HG02588 (cell line): ENCODE measurements at regions not wholly inside any gene's neighbourhood (a gene's known extent, or its start where the extent isn't known, plus 50 kb on each side); places are given as distances from the start of the nearest gene placed in this dataset.

Experiments
- ATAC-seq: cut with Tn5 transposase; IDR thresholded peaks from one replicate; pipeline ENCODE4 v1.9.1; 2021; ENCODE audit warnings: mild to moderate bottlenecking, moderate library complexity; ENCODE audit not compliant: unreplicated experiment

- no peak for ATAC-seq
These were observed 110.7 kb upstream of the CLMP start for GRCh38 chr11:123305601-123306375.

GRCh38 chr11:123304828-123305466, 109.9 kb upstream of the CLMP start:
- ATAC-seq, result no peak

DNA sequence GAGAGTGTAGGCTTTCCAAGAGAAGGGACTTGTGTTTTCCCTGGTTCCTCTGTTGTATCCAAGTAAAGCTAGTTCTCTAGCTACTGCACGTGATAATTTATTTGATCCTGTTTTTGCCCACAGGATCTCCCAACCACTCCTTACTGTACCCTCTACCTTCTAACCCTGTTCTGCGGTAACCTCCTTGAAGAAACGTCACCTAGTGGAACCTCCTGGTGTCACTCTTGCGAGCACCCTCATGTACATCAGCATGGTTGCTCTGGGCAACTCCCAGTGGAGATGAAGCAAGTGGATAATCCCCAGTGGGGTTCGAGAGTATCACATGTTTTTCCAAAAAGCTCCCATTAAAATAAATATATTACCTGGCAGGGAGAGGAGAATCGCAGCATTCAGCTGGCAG, 108.9 kb upstream of the CLMP start:
- no peak for ATAC-seq

- ATAC-seq, result peak; percentile 67
These were observed 107.7 kb upstream of the CLMP start for GRCh38 chr11:123302751-123303195.

DNA sequence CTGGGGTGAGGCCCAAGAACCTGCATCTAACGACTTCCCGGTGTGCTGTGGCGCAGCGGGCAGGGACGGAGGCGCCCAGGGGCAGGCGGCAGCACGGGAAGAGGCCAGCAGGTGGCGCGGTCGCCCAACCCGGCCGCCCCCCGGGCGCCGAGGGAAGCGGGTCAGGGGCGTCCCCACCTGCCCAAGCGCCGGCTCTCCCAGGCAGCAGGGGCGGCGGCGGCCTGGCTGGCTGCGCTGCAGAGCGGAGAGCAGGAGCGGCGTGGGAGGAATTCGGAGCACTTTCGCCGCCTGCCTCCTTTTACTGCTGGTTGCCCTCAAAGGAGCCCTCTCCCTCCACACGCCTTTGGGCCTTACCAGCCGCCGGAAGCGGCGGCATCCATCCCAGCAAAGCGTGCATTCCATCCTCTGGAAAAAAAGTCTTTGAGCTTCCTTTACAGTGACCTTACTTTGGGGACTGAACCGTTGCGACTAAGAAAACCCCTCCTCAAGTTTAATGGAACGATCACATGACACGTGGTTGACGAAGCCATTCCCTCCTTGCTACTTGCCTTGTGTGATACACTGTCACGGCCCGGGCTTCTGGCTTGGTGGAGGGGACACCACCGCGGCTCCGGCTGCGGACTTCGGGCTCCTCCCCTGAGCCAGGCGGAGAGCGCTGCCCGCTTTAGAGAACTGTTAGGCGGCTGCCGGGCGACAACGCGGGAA, 106.8 kb upstream of the CLMP start:
- ATAC-seq, result peak; percentile 73

GRCh38 chr11:123301013-123301591, 106.1 kb upstream of the CLMP start:
- no peak for ATAC-seq

DNA sequence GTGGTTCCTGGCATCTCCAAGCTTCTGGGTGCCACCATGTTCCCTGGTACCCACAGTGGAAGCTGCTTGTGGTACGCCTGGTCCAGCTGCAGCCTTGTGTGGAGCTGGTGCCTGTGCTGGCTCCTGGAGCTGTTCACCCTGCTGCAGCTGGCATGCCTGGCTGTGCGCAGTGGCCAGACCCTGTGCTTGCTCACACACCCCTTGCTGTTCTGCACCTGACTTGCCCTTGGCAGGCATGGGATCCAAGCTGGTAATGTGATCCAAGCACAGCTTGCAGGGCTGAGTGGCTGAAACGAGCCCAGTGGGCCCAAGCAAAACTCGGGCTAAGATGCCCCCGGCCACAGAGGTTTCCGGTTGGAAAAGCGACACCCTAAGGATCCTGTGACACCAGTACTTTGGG, 104.7 kb upstream of the CLMP start:
- ATAC-seq, result no peak

DNA sequence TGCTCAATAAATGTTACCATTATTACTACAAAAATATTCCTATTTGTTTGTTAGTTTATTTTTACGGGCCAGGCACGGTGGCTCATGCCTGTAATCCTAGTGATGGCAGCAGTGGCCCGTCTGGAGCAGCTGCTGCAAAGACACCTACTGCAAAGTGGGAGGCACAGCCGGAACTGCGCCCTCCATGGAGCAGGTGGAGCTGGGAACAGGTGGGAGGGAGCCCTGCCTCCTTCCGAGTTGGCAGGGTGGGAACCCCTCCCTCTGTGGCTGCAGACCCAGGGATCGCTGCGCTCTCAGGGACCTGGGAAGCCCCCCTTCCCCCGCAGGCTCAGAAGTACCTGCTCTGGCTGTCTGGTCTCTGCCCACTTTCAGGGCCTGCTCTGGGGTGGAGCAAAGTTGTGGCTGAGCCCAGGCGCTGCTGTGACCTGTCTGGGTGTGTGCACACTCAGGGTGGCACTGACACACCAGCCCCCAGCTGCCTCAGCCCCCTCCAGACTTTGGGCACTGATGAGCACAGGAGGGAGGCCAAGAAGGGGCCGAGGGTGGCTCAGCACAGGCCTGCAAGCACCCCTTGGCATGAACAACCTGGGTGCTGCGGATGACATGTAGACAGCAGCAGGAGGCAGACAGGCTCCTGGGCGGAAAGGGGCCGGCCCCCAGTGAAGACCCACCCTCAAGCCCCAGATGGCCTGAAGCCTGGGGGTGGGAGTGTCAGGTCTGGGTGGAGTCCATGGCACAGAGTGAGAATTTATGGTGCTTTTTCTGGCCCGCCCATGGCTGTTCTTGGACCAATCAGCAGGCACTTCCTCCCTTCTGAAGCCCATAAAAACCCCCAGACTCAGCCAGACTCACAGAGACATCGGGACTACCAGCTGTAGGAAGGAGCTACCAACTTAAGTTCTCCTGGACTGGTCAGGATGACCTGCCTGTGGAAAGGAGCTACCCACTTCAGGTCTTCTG, 103.7 kb upstream of the CLMP start:
- ATAC-seq, result no peak

- no peak for ATAC-seq
These were observed 97.6 kb upstream of the CLMP start for GRCh38 chr11:123292647-123293046.

- no peak for ATAC-seq
These were observed 96.3 kb upstream of the CLMP start for GRCh38 chr11:123291201-123291869.

DNA sequence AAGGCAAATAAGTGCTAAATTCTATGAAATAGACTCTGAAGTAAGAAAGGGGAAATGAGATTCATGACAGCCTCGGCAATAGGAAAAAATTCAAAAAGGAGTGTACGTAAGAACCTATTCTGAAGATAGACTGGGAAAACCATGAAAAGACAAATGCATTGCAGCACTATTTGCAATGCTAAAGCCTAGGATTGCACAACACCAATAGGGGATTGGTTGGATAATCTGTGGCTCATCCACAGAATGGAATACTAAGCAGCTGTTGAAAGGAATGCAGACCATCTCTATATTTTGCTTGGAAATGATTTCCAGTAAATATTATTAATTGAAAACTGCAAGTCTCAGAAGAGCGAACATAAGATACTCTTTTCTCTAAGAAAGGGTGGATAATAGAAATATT, 91.7 kb upstream of the CLMP start:
- ATAC-seq, result no peak

DNA sequence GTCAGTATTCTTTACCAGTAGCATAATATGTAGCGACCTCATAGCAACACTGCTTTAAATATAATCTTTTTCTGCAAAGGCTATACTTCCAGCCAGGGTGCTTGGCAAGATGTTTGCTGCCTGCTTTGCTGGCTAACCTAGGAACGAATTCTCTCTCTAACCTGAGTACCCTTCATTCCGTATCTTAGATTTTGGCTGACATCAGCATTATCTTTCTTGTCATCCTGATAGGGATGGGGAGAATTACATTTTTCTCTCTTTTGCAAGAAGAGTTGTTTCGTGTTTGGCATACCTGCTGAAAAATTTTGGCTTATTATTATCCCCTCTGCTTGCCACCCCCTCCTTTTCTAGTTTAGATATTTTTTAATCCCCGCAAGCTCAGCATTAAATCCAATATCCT, 91.2 kb upstream of the CLMP start:
- no peak for ATAC-seq

DNA sequence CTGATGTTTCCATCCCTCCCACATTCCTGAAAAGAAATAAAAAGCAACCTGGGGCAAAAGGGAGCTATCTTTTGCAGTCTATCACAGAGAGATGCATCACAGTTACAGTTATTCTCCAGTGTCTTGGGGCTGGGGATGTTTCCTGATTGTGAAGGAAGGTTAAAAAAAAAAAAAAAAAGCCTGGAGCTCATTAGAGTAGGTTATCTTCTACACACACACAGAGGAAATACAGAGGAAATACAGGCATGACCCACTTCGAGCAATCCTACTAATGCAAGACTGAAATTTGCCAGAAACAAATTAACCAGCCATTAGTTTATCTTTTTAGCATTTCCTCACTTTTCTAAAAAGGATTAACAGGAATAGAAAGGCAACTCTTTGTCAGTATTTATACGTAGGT, 89.4 kb upstream of the CLMP start:
- no peak for ATAC-seq

- no peak for ATAC-seq
These were observed 87.5 kb upstream of the CLMP start for GRCh38 chr11:123282597-123282996.

- ATAC-seq, result no peak
These were observed 78.6 kb upstream of the CLMP start for GRCh38 chr11:123273616-123274015.

GRCh38 chr11:123272565-123272964, 77.5 kb upstream of the CLMP start:
- no peak for ATAC-seq

- ATAC-seq, result no peak
These were observed 73.1 kb upstream of the CLMP start for GRCh38 chr11:123268156-123268555.

- ATAC-seq, result no peak
These were observed 70.9 kb upstream of the CLMP start for GRCh38 chr11:123265951-123266350.

GRCh38 chr11:123264431-123264780, 69.4 kb upstream of the CLMP start:
- ATAC-seq, result no peak
